Mammary epithelial cell (primary cell): ENCODE measurements at regions not wholly inside any gene's neighbourhood (a gene's known extent, or its start where the extent isn't known, plus 50 kb on each side); places are given as distances from the start of the nearest gene placed in this dataset.

Source experiments
- CTCF ChIP-seq, 2 donors: IDR thresholded peaks in 1 of 2; conservative IDR thresholded peaks in 1 of 2; 2 replicates each; pipeline ENCODE4 v1.5.1; 2011 to 2012; ENCODE audit warnings: inconsistent platforms in 2 of 2, low read length in 2 of 2, mild to moderate bottlenecking in 2 of 2, control low read depth in 1 of 2, low read depth in 1 of 2; ENCODE audit not compliant: insufficient read depth in 1 of 2; ENCODE audit errors: extremely low read depth in 1 of 2
- EZH2 ChIP-seq: IDR thresholded peaks from 2 replicates; pipeline ENCODE4 v1.6.1; 2012; ENCODE audit warnings: low read length, inconsistent platforms, borderline replicate concordance

- TF ChIP-seq CTCF (conservative IDR thresholded peaks at IDR 0.05 in 1 of 2, IDR thresholded peaks at IDR 0.05 in 1 of 2; ENCODE audit: extremely low read depth in 1 of 2, insufficient read depth in 1 of 2, low read depth in 1 of 2, low read length in 2 of 2) (no peak), EZH2 (no peak)
These were observed 209.9 kb upstream of the RBBP8 start for GRCh38 chr18:22723221-22723620.
